ENCODE measurements at regions not wholly inside any gene's neighbourhood (a gene's known extent, or its start where the extent isn't known, plus 50 kb on each side); places are given as distances from the start of the nearest gene placed in this dataset.

DNA sequence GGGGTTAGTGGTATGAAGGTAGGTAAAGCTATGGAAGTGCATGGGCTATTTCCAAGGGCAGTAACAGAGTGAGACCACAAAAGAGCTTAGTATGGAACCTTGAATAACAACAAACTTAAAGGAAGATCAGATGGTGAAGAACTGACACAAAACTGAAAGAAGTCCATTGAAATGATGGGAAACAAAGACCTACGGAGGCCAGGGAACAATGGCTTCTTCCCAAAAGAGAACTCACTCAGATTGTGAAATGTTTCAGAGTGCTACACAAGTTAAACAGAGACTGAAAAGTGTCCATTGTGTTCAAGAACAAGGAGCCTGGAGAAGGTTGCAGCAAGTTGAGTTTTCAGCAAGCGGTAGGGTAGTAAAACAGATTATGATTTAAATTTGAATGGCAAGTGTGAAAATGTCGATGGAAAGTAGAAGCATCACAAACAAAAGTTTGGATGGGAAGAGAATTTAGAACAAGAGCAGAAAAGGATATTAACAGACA is 700.0 kb upstream of the NXPH2 start:
- TF ChIP-seq, protein P1, sequence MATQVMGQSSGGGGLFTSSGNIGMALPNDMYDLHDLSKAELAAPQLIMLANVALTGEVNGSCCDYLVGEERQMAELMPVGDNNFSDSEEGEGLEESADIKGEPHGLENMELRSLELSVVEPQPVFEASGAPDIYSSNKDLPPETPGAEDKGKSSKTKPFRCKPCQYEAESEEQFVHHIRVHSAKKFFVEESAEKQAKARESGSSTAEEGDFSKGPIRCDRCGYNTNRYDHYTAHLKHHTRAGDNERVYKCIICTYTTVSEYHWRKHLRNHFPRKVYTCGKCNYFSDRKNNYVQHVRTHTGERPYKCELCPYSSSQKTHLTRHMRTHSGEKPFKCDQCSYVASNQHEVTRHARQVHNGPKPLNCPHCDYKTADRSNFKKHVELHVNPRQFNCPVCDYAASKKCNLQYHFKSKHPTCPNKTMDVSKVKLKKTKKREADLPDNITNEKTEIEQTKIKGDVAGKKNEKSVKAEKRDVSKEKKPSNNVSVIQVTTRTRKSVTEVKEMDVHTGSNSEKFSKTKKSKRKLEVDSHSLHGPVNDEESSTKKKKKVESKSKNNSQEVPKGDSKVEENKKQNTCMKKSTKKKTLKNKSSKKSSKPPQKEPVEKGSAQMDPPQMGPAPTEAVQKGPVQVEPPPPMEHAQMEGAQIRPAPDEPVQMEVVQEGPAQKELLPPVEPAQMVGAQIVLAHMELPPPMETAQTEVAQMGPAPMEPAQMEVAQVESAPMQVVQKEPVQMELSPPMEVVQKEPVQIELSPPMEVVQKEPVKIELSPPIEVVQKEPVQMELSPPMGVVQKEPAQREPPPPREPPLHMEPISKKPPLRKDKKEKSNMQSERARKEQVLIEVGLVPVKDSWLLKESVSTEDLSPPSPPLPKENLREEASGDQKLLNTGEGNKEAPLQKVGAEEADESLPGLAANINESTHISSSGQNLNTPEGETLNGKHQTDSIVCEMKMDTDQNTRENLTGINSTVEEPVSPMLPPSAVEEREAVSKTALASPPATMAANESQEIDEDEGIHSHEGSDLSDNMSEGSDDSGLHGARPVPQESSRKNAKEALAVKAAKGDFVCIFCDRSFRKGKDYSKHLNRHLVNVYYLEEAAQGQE (IDR thresholded peaks at IDR 0.05; ENCODE audit: insufficient read depth in 1 of 2, low read depth in 2 of 2, low read length in 1 of 2), result no peak
- TF ChIP-seq POLR2AphosphoS5 (IDR thresholded peaks at IDR 0.05; ENCODE audit: low read depth, low read length) (no peak), SIN3A (IDR thresholded peaks at IDR 0.05; ENCODE audit: borderline replicate concordance, insufficient read depth, low read depth, low read length) (no peak), TCF7L2 (IDR thresholded peaks at IDR 0.05; ENCODE audit: low read depth, low read length) (no peak)
- TF ChIP-seq, protein P2, sequence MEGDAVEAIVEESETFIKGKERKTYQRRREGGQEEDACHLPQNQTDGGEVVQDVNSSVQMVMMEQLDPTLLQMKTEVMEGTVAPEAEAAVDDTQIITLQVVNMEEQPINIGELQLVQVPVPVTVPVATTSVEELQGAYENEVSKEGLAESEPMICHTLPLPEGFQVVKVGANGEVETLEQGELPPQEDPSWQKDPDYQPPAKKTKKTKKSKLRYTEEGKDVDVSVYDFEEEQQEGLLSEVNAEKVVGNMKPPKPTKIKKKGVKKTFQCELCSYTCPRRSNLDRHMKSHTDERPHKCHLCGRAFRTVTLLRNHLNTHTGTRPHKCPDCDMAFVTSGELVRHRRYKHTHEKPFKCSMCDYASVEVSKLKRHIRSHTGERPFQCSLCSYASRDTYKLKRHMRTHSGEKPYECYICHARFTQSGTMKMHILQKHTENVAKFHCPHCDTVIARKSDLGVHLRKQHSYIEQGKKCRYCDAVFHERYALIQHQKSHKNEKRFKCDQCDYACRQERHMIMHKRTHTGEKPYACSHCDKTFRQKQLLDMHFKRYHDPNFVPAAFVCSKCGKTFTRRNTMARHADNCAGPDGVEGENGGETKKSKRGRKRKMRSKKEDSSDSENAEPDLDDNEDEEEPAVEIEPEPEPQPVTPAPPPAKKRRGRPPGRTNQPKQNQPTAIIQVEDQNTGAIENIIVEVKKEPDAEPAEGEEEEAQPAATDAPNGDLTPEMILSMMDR (IDR thresholded peaks at IDR 0.05), result no peak
- Histone ChIP-seq H3K27me3 (ENCODE audit: control insufficient read depth, insufficient read depth, low read length) (no peaks in the 10 kb centered on the region), H3K36me3 (ENCODE audit: control insufficient read depth, insufficient read depth, low read length) (no peaks in the 10 kb centered on the region), H3K4me1 (ENCODE audit: control insufficient read depth, insufficient read depth, low read length) (no peaks in the 10 kb centered on the region), H3K9me3 (ENCODE audit: control insufficient read depth, insufficient read depth, low read depth, low read length) (no peaks in the 10 kb centered on the region), H3K4me3 (ENCODE audit: low read depth in 2 of 2, low read length in 2 of 2) (no peak overlapping the region), H3K27ac (ENCODE audit: low read length) (no peak overlapping the region)
- no TSS peak for BruUV-seq (replicated peaks)
- ATAC-seq, result no peak
- no peak for DNase-seq (ENCODE audit: low read depth, low spot score)
- ChIA-PET CTCF (no interaction called here), POLR2A (no interaction called here)
- in situ Hi-C loops (cut with HindIII; ENCODE audit: low pct_unique_long_range_greater_than_20kb, low sequenced_read_pairs) (no loop called here), intact Hi-C loops (cut with micrococcal nuclease; ENCODE audit: unreplicated experiment) (no loop called here)

GRCh38 chr2:139478165-139478914 is 698.1 kb upstream of the NXPH2 start:
- intact Hi-C loops (cut with micrococcal nuclease; ENCODE audit: unreplicated experiment), result no loop called here
- H3K27me3 ChIP-seq (ENCODE audit: control insufficient read depth, insufficient read depth, low read length), result no peaks in the 10 kb centered on the region
- H3K27ac ChIP-seq (ENCODE audit: low read length), result no peak overlapping the region
- ATAC-seq (no peak), DNase-seq (ENCODE audit: low read depth, low spot score) (no peak)
- in situ Hi-C loops (cut with HindIII; ENCODE audit: low pct_unique_long_range_greater_than_20kb, low sequenced_read_pairs), result no loop called here
- BruUV-seq (replicated peaks), result no TSS peak
- no peaks in the 10 kb centered on the region for H3K9me3 ChIP-seq (ENCODE audit: control insufficient read depth, insufficient read depth, low read depth, low read length)
- POLR2A ChIA-PET, result no interaction called here
- TF ChIP-seq, protein P1 (IDR thresholded peaks at IDR 0.05; ENCODE audit: insufficient read depth in 1 of 2, low read depth in 2 of 2, low read length in 1 of 2), result no peak
- TF ChIP-seq SIN3A (IDR thresholded peaks at IDR 0.05; ENCODE audit: borderline replicate concordance, insufficient read depth, low read depth, low read length) (no peak), TCF7L2 (IDR thresholded peaks at IDR 0.05; ENCODE audit: low read depth, low read length) (no peak)
- TF ChIP-seq, protein P2 (IDR thresholded peaks at IDR 0.05), result no peak; the same call in 1 of the 2 replicates
- H3K4me1 ChIP-seq (ENCODE audit: control insufficient read depth, insufficient read depth, low read length), result no peaks in the 10 kb centered on the region
- H3K4me3 ChIP-seq (ENCODE audit: low read depth in 2 of 2, low read length in 2 of 2), result no peak overlapping the region
- no peaks in the 10 kb centered on the region for H3K36me3 ChIP-seq (ENCODE audit: control insufficient read depth, insufficient read depth, low read length)
- CTCF ChIA-PET, result no interaction called here
